ENCODE measurements at regions not wholly inside any gene's neighbourhood (a gene's known extent, or its start where the extent isn't known, plus 50 kb on each side); places are given as distances from the start of the nearest gene placed in this dataset.

- H3K4me1 Mint-ChIP-seq: peaks cover 19% of the 10 kb centered on the region
- H3K4me3 Mint-ChIP-seq: no peak overlapping the region
- CTCF ChIA-PET: no interaction called here
- ATAC-seq (peak; percentile 38; the same call in 1 of the 2 replicates), DNase-seq (ENCODE audit: low spot score) (no peak)
- H3K27me3 Mint-ChIP-seq (ENCODE audit: low read depth): no peaks in the 10 kb centered on the region
- H3K27ac Mint-ChIP-seq: no peak overlapping the region
- peaks cover 7% of the 10 kb centered on the region for H3K36me3 Mint-ChIP-seq
- TF ChIP-seq JAZF1 (CRISPR knock-in tag; IDR thresholded peaks at IDR 0.05) (no peak), ZMAT4 (CRISPR knock-in tag; IDR thresholded peaks at IDR 0.05) (no peak)
- TF ChIP-seq, protein P1, sequence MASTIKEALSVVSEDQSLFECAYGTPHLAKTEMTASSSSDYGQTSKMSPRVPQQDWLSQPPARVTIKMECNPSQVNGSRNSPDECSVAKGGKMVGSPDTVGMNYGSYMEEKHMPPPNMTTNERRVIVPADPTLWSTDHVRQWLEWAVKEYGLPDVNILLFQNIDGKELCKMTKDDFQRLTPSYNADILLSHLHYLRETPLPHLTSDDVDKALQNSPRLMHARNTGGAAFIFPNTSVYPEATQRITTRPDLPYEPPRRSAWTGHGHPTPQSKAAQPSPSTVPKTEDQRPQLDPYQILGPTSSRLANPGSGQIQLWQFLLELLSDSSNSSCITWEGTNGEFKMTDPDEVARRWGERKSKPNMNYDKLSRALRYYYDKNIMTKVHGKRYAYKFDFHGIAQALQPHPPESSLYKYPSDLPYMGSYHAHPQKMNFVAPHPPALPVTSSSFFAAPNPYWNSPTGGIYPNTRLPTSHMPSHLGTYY (CRISPR knock-in tag; IDR thresholded peaks at IDR 0.05): no peak
- TF ChIP-seq, protein P2, sequence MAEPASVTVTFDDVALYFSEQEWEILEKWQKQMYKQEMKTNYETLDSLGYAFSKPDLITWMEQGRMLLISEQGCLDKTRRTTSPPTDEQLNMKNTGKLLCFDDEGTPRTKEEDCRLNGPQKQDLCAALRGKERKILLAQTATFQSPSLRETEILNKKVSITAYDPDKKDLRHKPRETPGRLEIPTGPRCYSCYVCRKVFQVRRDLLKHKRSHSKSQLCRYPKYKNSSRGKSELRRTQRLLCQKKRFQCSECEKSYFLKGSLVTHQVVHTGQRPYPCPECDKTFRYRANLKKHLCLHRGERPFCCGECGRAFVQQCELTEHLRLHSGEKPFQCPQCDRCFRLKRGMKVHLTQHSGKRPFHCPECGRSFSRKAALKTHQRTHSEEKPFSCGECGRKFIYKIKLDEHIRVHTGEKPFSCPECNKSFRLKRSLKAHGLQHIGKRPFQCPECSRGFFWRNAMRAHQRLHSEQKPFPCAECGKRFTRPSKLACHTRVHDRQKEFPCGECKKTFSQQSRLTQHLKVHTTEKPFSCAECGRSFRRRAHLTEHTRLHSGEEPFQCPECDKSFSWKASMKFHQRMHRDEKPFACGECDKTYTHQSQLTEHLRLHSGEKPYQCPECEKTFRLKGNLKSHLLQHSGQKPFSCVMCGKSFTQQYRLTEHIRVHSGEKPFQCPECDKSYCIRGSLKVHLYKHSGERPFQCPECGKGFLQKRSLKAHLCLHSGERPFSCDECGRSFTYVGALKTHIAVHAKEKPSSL (CRISPR knock-in tag; conservative IDR thresholded peaks at IDR 0.05): no peak
- TF ChIP-seq, protein P3, sequence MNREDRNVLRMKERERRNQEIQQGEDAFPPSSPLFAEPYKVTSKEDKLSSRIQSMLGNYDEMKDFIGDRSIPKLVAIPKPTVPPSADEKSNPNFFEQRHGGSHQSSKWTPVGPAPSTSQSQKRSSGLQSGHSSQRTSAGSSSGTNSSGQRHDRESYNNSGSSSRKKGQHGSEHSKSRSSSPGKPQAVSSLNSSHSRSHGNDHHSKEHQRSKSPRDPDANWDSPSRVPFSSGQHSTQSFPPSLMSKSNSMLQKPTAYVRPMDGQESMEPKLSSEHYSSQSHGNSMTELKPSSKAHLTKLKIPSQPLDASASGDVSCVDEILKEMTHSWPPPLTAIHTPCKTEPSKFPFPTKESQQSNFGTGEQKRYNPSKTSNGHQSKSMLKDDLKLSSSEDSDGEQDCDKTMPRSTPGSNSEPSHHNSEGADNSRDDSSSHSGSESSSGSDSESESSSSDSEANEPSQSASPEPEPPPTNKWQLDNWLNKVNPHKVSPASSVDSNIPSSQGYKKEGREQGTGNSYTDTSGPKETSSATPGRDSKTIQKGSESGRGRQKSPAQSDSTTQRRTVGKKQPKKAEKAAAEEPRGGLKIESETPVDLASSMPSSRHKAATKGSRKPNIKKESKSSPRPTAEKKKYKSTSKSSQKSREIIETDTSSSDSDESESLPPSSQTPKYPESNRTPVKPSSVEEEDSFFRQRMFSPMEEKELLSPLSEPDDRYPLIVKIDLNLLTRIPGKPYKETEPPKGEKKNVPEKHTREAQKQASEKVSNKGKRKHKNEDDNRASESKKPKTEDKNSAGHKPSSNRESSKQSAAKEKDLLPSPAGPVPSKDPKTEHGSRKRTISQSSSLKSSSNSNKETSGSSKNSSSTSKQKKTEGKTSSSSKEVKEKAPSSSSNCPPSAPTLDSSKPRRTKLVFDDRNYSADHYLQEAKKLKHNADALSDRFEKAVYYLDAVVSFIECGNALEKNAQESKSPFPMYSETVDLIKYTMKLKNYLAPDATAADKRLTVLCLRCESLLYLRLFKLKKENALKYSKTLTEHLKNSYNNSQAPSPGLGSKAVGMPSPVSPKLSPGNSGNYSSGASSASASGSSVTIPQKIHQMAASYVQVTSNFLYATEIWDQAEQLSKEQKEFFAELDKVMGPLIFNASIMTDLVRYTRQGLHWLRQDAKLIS (CRISPR knock-in tag; IDR thresholded peaks at IDR 0.05; ENCODE audit: borderline replicate concordance): no peak
- POLR2A ChIA-PET: interaction anchor here (0.5 kb wide), 1 partner anchor 107 kb away, joined by 4 read pairs; no protein-coding TSS in a partner anchor
- H3K9me3 Mint-ChIP-seq: peaks cover 17% of the 10 kb centered on the region
Observed at GRCh38 chr18:54506516-54507261, 84.4 kb upstream of the DYNAP start.

- Mint-ChIP-seq H3K4me1 (peaks cover 14% of the 10 kb centered on the region), H3K27ac (no peak overlapping the region), H3K36me3 (peaks cover 3% of the 10 kb centered on the region), H3K9me3 (peaks cover 13% of the 10 kb centered on the region), H3K27me3 (ENCODE audit: low read depth) (no peaks in the 10 kb centered on the region), H3K4me3 (no peak overlapping the region)
- ATAC-seq (no peak), DNase-seq (ENCODE audit: low spot score) (no peak)
- ChIA-PET POLR2A (interaction anchor here (0.7 kb wide), 1 partner anchor 628 kb away, joined by 3 read pairs; no protein-coding TSS in a partner anchor), CTCF (no interaction called here)
- TF ChIP-seq TP53 (CRISPR knock-in tag; IDR thresholded peaks at IDR 0.05): no peak
- TF ChIP-seq USF2 (CRISPR knock-in tag; IDR thresholded peaks at IDR 0.05): no peak
- no peak for TF ChIP-seq ATF2 (CRISPR knock-in tag; IDR thresholded peaks at IDR 0.05; ENCODE audit: borderline replicate concordance, low read depth)
- no peak for TF ChIP-seq NR3C1 (CRISPR knock-in tag; conservative IDR thresholded peaks at IDR 0.05; ENCODE audit: low read depth)
- no peak for TF ChIP-seq JUN (CRISPR knock-in tag; IDR thresholded peaks at IDR 0.05)
- no peak for TF ChIP-seq NFYB (CRISPR knock-in tag; conservative IDR thresholded peaks at IDR 0.05; ENCODE audit: low read depth)
- TF ChIP-seq ELF4 (CRISPR knock-in tag; IDR thresholded peaks at IDR 0.05; ENCODE audit: low read depth): no peak
- no peak for TF ChIP-seq GTF2I (CRISPR knock-in tag; conservative IDR thresholded peaks at IDR 0.05)
- no peak for TF ChIP-seq KAT7 (CRISPR knock-in tag; IDR thresholded peaks at IDR 0.05; ENCODE audit: borderline replicate concordance)
- no peak for TF ChIP-seq RELA (CRISPR knock-in tag; IDR thresholded peaks at IDR 0.05; ENCODE audit: borderline replicate concordance)
- TF ChIP-seq, protein P4, sequence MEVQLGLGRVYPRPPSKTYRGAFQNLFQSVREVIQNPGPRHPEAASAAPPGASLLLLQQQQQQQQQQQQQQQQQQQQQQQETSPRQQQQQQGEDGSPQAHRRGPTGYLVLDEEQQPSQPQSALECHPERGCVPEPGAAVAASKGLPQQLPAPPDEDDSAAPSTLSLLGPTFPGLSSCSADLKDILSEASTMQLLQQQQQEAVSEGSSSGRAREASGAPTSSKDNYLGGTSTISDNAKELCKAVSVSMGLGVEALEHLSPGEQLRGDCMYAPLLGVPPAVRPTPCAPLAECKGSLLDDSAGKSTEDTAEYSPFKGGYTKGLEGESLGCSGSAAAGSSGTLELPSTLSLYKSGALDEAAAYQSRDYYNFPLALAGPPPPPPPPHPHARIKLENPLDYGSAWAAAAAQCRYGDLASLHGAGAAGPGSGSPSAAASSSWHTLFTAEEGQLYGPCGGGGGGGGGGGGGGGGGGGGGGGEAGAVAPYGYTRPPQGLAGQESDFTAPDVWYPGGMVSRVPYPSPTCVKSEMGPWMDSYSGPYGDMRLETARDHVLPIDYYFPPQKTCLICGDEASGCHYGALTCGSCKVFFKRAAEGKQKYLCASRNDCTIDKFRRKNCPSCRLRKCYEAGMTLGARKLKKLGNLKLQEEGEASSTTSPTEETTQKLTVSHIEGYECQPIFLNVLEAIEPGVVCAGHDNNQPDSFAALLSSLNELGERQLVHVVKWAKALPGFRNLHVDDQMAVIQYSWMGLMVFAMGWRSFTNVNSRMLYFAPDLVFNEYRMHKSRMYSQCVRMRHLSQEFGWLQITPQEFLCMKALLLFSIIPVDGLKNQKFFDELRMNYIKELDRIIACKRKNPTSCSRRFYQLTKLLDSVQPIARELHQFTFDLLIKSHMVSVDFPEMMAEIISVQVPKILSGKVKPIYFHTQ (CRISPR knock-in tag; IDR thresholded peaks at IDR 0.05): no peak
- no peak for TF ChIP-seq SMAD3 (CRISPR knock-in tag; IDR thresholded peaks at IDR 0.05; ENCODE audit: borderline replicate concordance)
- TF ChIP-seq ZNF263 (CRISPR knock-in tag; IDR thresholded peaks at IDR 0.05; ENCODE audit: low read depth): no peak
- TF ChIP-seq, protein P5, sequence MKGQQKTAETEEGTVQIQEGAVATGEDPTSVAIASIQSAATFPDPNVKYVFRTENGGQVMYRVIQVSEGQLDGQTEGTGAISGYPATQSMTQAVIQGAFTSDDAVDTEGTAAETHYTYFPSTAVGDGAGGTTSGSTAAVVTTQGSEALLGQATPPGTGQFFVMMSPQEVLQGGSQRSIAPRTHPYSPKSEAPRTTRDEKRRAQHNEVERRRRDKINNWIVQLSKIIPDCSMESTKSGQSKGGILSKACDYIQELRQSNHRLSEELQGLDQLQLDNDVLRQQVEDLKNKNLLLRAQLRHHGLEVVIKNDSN (CRISPR knock-in tag; IDR thresholded peaks at IDR 0.05): no peak
- TF ChIP-seq ZNF416 (CRISPR knock-in tag; IDR thresholded peaks at IDR 0.05): no peak
- no peak for TF ChIP-seq RORB (CRISPR knock-in tag; IDR thresholded peaks at IDR 0.05)
Observed at GRCh38 chr18:54509793-54510192, 81.3 kb upstream of the DYNAP start.

All from WTC11 (cell line).